HepG2 (cell line): ENCODE measurements at regions not wholly inside any gene's neighbourhood (a gene's known extent, or its start where the extent isn't known, plus 50 kb on each side); places are given as distances from the start of the nearest gene placed in this dataset.

Experiments used
- ATAC-seq: fragments of 200-7000 bp; cut with Tn5 transposase; 3 replicates; pipeline ENCODE4 v1.9.1; 2020; ENCODE audit warnings: mild to moderate bottlenecking, moderate library complexity
- BruUV-seq: library from RNA; stranded (reverse); fragments of 400-500 nt; replicated peaks from 2 replicates; lab custom pipeline; 2021; lab: Mats Ljungman, UMichigan
- CTCF ChIA-PET: fragments of 300-600 bp; formaldehyde crosslinking; extraction: SDS; loops from one replicate; lab custom pipeline; 2021; ENCODE audit warnings: low total read pairs, inconsistent platforms, low intra/inter-chr PET ratio; lab: Yijun Ruan, JAX
- POLR2A ChIA-PET: fragments of 350-600 bp; sonication (Branson Sonifier 250); formaldehyde crosslinking; loops from one replicate; lab custom pipeline; 2020; ENCODE audit warnings: antibody characterized with exemption, inconsistent platforms; lab: Yijun Ruan, JAX
- DNase-seq: peaks from one replicate; pipeline ENCODE4 v3.0.0-alpha.2; 2015; ENCODE audit warnings: low spot score
- FAIRE-seq: peaks from 3 replicates; lab custom pipeline; 2011; peaks lifted over from hg19 to GRCh38; lab: Jason Lieb, UNC
- H2AFZ ChIP-seq: one replicate; pipeline ENCODE4 v1.6.1; 2011; ENCODE audit warnings: low read length, inconsistent platforms
- H3K27ac ChIP-seq: fragments of 300-600 bp; 3 replicates; pipeline ENCODE4 v1.8.0; 2011; ENCODE audit warnings: mixed run types, mild to moderate bottlenecking, mixed read lengths, low read length, inconsistent platforms; ENCODE audit not compliant: insufficient read depth; ENCODE audit errors: extremely low read length
- H3K27me3 ChIP-seq, 2 experiments: fragments of 200-600 bp in 1 of 2; 2 replicates in 1 of 2; 3 replicates in 1 of 2; pipeline versions ENCODE4 v1.6.0 to v1.8.0; 2011; ENCODE audit warnings: low read length in 2 of 2, mild to moderate bottlenecking in 2 of 2, moderate library complexity in 2 of 2, inconsistent platforms in 1 of 2; ENCODE audit not compliant: insufficient read depth in 2 of 2, control insufficient read depth in 1 of 2
- H3K36me3 ChIP-seq, 2 experiments: fragments of 200-600 bp in 1 of 2; replicated peaks in 1 of 2; 2 replicates in 1 of 2; 3 replicates in 1 of 2; pipeline versions ENCODE4 v1.5.1 to v1.8.0; 2011; ENCODE audit warnings: low read length in 2 of 2, inconsistent platforms in 1 of 2; ENCODE audit not compliant: insufficient read depth in 2 of 2, control insufficient read depth in 1 of 2
- H3K4me1 ChIP-seq: 2 replicates; pipeline ENCODE4 v1.5.1; 2012; ENCODE audit warnings: low read length, inconsistent platforms; ENCODE audit not compliant: insufficient read depth
- H3K4me2 ChIP-seq: 2 replicates; pipeline ENCODE4 v1.6.0; 2011; ENCODE audit warnings: low read depth, low read length, inconsistent platforms
- H3K4me3 ChIP-seq, 3 experiments: fragments of 200-600 bp in 1 of 3; sonication (generic), shearing (Covaris generic) in 1 of 3; replicated peaks in 1 of 3; 2 replicates each; pipeline ENCODE4 v1.5.1; 2011 to 2016; ENCODE audit warnings: low read length in 3 of 3, inconsistent platforms in 2 of 3, low read depth in 2 of 3, mild to moderate bottlenecking in 2 of 3, control low read depth in 1 of 3, mixed read lengths in 1 of 3; ENCODE audit not compliant: insufficient read depth in 1 of 3
- H3K79me2 ChIP-seq: one replicate; pipeline ENCODE4 v1.6.1; 2011; ENCODE audit warnings: low read length, inconsistent platforms; ENCODE audit not compliant: insufficient read depth
- H3K9ac ChIP-seq: 2 replicates; pipeline ENCODE4 v1.6.0; 2011; ENCODE audit warnings: mild to moderate bottlenecking, low read depth, low read length, inconsistent platforms; ENCODE audit not compliant: insufficient read depth
- H3K9me3 ChIP-seq: 2 replicates; pipeline ENCODE4 v1.5.1; 2012; ENCODE audit warnings: mild to moderate bottlenecking, low read length
- H4K20me1 ChIP-seq: 2 replicates; pipeline ENCODE4 v1.6.0; 2011; ENCODE audit warnings: inconsistent platforms, mild to moderate bottlenecking, low read length, moderate library complexity; ENCODE audit not compliant: insufficient read depth
- DBP ChIP-seq: sonication (generic); formaldehyde crosslinking; IDR thresholded peaks from 2 replicates; pipeline ENCODE4 v1.4.0; 2020; ENCODE audit warnings: missing genetic modification reagents; ENCODE audit errors: not compliant biosample characterization
- DZIP1 ChIP-seq: sonication (generic); formaldehyde crosslinking; IDR thresholded peaks from 2 replicates; pipeline ENCODE4 v1.5.0; 2020; ENCODE audit warnings: mild to moderate bottlenecking, missing genetic modification reagents
- FOXC1 ChIP-seq: sonication (generic); formaldehyde crosslinking; IDR thresholded peaks from 2 replicates; pipeline ENCODE4 v1.8.0; 2022; ENCODE audit warnings: mild to moderate bottlenecking, missing genetic modification reagents, borderline replicate concordance
- MLLT10 ChIP-seq: sonication (generic); formaldehyde crosslinking; IDR thresholded peaks from 2 replicates; pipeline ENCODE4 v1.4.0; 2020; ENCODE audit warnings: missing genetic modification reagents
- NFIC ChIP-seq: IDR thresholded peaks from 2 replicates; pipeline ENCODE4 v1.6.1; 2012; ENCODE audit warnings: mild to moderate bottlenecking, low read length, inconsistent platforms
- NFKBIZ ChIP-seq: IDR thresholded peaks from 2 replicates; pipeline ENCODE4 v1.6.1; 2018; ENCODE audit warnings: missing genetic modification reagents, missing compliant biosample characterization
- TFDP1 ChIP-seq: IDR thresholded peaks from 2 replicates; pipeline ENCODE4 v1.6.1; 2016; ENCODE audit warnings: missing compliant biosample characterization, missing genetic modification reagents, borderline replicate concordance
- TSC22D2 ChIP-seq: sonication (generic); formaldehyde crosslinking; IDR thresholded peaks from 2 replicates; pipeline ENCODE4 v1.5.1; 2020; ENCODE audit warnings: missing genetic modification reagents, mild to moderate bottlenecking, borderline replicate concordance
- ZBTB7A ChIP-seq: sonication (generic); formaldehyde crosslinking; IDR thresholded peaks from 2 replicates; pipeline ENCODE4 v1.8.0; 2022; ENCODE audit warnings: mild to moderate bottlenecking, missing genetic modification reagents
- ZNF263 ChIP-seq: sonication (generic); formaldehyde crosslinking; IDR thresholded peaks from 2 replicates; pipeline ENCODE4 v1.4.0; 2020; ENCODE audit warnings: missing genetic modification reagents
- ZNF33B ChIP-seq: sonication (generic); formaldehyde crosslinking; IDR thresholded peaks from 2 replicates; pipeline ENCODE4 v1.5.1; 2020; ENCODE audit warnings: mild to moderate bottlenecking, missing genetic modification reagents
- ZNF775 ChIP-seq: sonication (generic); formaldehyde crosslinking; IDR thresholded peaks from 2 replicates; pipeline ENCODE4 v1.4.0; 2020; ENCODE audit warnings: missing genetic modification reagents, mild to moderate bottlenecking, moderate library complexity, borderline replicate concordance
- ZNF781 ChIP-seq: sonication (generic); formaldehyde crosslinking; IDR thresholded peaks from 2 replicates; pipeline ENCODE4 v1.5.1; 2020; ENCODE audit warnings: borderline replicate concordance, mild to moderate bottlenecking, missing genetic modification reagents; ENCODE audit errors: not compliant biosample characterization
- ZSCAN21 ChIP-seq: sonication (generic); formaldehyde crosslinking; IDR thresholded peaks from 2 replicates; pipeline ENCODE4 v1.8.0; 2022; ENCODE audit warnings: mild to moderate bottlenecking, missing genetic modification reagents, moderate library complexity, borderline replicate concordance
- whole genome bisulfite sequencing: methylation state at CpG from one replicate; pipeline ENCODE4 v1.1.6; 2017; ENCODE audit warnings: low lambda C conversion rate; 5-methylcytosine and 5-hydroxymethylcytosine counted together
- in situ Hi-C: cut with HindIII; loops from 2 replicates; pipeline ENCODE4 v1.10.0; 2017; ENCODE audit warnings: low pct_unique_long_range_greater_than_20kb; ENCODE audit not compliant: extremely low pct_ligation_motif_present
- intact Hi-C: fragments of 100-400 bp; cut with micrococcal nuclease; formaldehyde crosslinking; loops from one replicate; pipeline ENCODE4 v1.10.0; 2022; ENCODE audit not compliant: unreplicated experiment
- TF ChIP-seq, protein P1 (sequence below): sonication (generic); formaldehyde crosslinking; IDR thresholded peaks from 2 replicates; pipeline ENCODE4 v1.4.0; 2020; ENCODE audit warnings: missing genetic modification reagents, borderline replicate concordance
- TF ChIP-seq, protein P2 (sequence below): sonication (generic); formaldehyde crosslinking; IDR thresholded peaks from 2 replicates; pipeline ENCODE4 v1.5.1; 2020; ENCODE audit warnings: mild to moderate bottlenecking, missing genetic modification reagents, borderline replicate concordance

- TF ChIP-seq DZIP1 (CRISPR knock-in tag) (no peak), ZNF263 (CRISPR knock-in tag) (no peak), FOXC1 (CRISPR knock-in tag) (no peak), ZNF781 (CRISPR knock-in tag) (no peak), ZNF33B (CRISPR knock-in tag) (no peak), TFDP1 (no peak), DBP (CRISPR knock-in tag) (no peak)
Measured at GRCh38 chr9:26535151-26535550, 357.5 kb downstream of the CAAP1 start (continued).

GRCh38 chr9:26530841-26531240, 361.8 kb downstream of the CAAP1 start:
- in situ Hi-C loops (no loop called here), intact Hi-C loops (no loop called here)
- Histone ChIP-seq H4K20me1 (no peaks in the 10 kb centered on the region), H3K4me1 (no peaks in the 10 kb centered on the region), H3K79me2 (no peaks in the 10 kb centered on the region), H3K9me3 (no peaks in the 10 kb centered on the region), H3K27me3 (no peaks in the 10 kb centered on the region), H3K4me2 (no peak overlapping the region), H2AFZ (no peak overlapping the region), H3K4me3 (no peak overlapping the region), H3K36me3 (no peaks in the 10 kb centered on the region), H3K27ac (no peak overlapping the region), H3K9ac (no peak overlapping the region)
- DNase-seq (no peak), ATAC-seq (no peak), FAIRE-seq (no peak)
- ChIA-PET POLR2A (no interaction called here), CTCF (no interaction called here)
- 5% methylated on average over 2 of the region's 2 CpGs for WGBS
- BruUV-seq: no TSS peak
- no peak for TF ChIP-seq MLLT10 (CRISPR knock-in tag)
- TF ChIP-seq NFIC: no peak
- TF ChIP-seq NFKBIZ (CRISPR knock-in tag): no peak
- TF ChIP-seq, protein P1, sequence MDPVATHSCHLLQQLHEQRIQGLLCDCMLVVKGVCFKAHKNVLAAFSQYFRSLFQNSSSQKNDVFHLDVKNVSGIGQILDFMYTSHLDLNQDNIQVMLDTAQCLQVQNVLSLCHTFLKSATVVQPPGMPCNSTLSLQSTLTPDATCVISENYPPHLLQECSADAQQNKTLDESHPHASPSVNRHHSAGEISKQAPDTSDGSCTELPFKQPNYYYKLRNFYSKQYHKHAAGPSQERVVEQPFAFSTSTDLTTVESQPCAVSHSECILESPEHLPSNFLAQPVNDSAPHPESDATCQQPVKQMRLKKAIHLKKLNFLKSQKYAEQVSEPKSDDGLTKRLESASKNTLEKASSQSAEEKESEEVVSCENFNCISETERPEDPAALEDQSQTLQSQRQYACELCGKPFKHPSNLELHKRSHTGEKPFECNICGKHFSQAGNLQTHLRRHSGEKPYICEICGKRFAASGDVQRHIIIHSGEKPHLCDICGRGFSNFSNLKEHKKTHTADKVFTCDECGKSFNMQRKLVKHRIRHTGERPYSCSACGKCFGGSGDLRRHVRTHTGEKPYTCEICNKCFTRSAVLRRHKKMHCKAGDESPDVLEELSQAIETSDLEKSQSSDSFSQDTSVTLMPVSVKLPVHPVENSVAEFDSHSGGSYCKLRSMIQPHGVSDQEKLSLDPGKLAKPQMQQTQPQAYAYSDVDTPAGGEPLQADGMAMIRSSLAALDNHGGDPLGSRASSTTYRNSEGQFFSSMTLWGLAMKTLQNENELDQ (CRISPR knock-in tag): no peak
- TF ChIP-seq ZNF775 (CRISPR knock-in tag): no peak
- TF ChIP-seq ZSCAN21 (CRISPR knock-in tag): no peak
- TF ChIP-seq, protein P2, sequence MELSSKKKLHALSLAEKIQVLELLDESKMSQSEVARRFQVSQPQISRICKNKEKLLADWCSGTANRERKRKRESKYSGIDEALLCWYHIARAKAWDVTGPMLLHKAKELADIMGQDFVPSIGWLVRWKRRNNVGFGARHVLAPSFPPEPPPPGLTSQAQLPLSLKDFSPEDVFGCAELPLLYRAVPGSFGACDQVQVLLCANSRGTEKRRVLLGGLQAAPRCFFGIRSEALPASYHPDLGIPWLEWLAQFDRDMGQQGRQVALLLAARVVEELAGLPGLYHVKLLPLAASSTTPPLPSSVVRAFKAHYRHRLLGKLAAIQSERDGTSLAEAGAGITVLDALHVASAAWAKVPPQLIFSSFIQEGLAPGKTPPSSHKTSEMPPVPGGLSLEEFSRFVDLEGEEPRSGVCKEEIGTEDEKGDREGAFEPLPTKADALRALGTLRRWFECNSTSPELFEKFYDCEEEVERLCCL (CRISPR knock-in tag): no peak
- TF ChIP-seq TSC22D2 (CRISPR knock-in tag): no peak
- TF ChIP-seq ZBTB7A (CRISPR knock-in tag): no peak
